Limb (tissue), 2 donors: ENCODE measurements at regions not wholly inside any gene's neighbourhood (a gene's known extent, or its start where the extent isn't known, plus 50 kb on each side); places are given as distances from the start of the nearest gene placed in this dataset.
"Not testable (repeated sequence)": the region's sequence is repeated elsewhere in the genome, so short reads cannot be mapped to it uniquely, and the experiment has no call there.

Source experiments
- DNase-seq, 2 donors: peaks; one replicate each; pipeline ENCODE4 v3.0.0-alpha.2; 2016; ENCODE audit errors: extremely low spot score in 2 of 2

DNA sequence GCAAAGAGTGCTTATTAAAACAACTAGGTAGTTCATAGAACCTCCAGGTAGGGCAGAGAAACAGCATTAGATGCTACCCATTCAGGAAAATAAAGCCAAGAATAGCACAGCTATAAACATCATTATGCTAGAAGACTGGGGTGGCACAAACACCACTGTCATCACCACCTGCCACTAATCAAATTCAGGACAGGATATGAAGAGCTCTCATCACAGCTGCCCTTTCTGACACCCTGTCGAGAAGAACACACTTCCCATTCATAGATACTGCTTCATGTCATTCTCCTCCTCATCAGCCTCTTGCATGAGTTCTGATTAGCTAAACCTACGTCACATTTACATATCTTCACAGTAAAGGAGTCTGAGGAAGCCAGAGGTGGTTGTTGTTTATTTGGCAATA lies 692.3 kb upstream of the HS3ST1 start:
- no peak for DNase-seq

DNA sequence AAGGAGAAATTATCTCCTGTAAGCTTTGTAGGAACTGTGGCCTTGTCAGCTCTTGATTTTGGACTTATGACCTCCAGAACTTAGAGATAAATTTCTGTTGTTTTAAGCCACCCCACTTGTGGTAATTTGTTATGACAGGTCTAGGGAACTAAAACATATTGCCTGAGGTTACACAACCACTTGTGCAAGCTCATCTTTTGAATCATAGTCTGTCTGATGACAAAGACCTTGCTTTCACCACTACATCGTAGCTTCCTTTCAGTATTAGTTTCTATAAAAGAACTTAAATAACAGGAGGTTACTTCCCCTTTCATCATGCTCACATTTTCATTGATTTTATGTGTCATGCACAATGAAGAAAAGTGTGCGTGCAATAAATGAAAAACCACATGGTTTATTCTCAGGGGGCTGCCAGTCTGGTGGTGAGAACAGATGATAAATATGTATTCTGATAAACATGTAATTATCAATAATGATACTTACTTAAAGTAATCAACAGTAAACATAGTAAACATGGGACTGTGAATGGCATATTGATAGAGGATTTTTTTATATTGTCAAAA lies 690.0 kb upstream of the HS3ST1 start:
- no peak for DNase-seq

DNA sequence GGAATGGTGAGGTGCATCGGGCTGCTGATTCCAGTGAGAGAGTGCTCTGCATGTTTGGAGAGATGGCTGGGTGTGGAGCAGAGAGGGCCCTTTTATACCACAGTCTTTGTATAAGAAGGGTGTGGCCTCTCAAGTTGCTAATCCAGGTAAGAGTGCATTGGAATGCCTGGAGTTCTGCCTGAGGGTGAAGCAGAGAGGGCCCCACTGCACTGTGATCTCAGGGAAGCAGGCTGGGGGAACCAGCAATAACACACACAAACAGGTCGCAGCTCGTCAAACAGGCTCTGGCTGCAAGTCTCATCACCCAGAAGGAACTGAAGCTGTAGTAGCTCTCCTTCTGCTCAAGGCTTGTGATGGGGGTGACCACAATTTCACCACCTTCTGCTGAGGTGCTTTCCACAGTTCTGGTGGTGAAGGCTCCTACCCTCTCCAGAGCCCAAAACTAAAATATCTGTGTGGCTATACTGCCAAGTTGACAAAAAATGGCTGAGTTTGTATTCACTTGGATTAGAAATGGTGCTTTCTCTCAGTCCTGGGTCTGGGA lies 687.4 kb upstream of the HS3ST1 start:
- DNase-seq: no peak

DNA sequence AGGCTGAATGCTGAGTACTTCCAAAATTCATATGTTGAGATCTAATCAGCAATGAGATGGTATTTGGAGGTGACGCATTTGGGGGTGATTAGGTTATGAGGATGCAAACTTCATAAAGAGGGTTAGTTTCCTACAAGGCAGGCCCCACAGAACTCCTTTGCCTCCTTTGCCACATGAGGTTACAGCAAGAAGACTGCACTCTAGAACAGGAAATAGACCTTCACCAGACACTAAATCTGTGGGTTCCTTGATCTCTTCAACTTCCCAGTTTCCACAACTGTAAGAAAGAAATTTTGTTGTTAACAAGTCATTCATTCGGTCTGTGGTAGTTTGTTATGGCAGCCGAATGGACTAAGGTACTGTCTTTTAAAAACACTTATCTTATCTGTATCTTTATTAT lies 681.9 kb upstream of the HS3ST1 start:
- no peak for DNase-seq

DNA sequence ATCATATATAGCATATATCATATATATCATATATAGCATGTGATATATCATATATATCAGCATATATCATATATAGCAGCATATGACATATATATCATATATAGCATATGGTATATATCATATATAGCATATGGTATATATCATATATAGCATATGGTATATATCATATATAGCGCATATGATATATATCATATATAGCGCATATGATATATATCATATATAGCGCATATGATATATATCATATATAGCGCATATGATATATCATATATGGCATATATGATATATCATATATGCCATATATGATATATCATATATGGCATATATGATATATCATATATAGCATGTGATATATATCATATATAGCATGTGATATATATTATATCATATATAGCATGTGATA lies 680.4 kb upstream of the HS3ST1 start:
- not testable (repeated sequence) for DNase-seq

DNA sequence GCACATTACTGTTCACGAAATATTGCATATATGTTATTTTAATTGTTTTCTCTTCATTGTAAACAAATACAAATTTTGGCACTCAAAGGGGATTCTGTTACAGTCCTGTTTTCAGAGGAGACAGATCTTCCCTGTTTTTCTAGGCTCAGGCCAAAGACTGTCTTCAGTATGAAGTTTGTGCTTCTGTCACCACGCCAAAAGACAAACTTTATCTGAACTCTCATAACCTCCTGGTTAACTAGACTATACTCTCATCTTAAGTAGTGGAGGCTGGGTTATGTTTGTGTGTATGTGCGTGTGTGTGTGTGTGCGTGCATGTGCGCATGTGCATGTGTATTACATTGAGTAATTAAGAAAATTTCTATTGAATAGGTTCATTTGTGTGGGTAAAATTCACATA lies 676.8 kb upstream of the HS3ST1 start:
- no peak for DNase-seq

DNA sequence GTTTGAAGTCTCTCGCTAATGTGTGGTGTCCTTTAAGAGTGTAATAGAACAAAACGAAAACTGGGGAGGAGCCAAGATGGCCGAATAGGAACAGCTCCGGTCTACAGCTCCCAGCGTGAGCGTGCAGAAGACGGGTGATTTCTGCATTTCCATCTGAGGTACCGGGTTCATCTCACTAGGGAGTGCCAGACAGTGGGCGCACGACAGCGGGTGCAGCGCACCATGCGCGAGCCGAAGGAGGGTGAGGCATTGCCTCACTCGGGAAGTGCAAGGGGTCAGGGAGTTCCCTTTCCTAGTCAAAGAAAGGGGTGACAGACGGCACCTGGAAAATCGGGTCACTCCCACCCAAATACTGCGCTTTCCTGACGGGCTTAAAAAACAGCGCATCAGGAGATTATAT lies 661.2 kb upstream of the HS3ST1 start:
- not testable (repeated sequence) for DNase-seq

DNA sequence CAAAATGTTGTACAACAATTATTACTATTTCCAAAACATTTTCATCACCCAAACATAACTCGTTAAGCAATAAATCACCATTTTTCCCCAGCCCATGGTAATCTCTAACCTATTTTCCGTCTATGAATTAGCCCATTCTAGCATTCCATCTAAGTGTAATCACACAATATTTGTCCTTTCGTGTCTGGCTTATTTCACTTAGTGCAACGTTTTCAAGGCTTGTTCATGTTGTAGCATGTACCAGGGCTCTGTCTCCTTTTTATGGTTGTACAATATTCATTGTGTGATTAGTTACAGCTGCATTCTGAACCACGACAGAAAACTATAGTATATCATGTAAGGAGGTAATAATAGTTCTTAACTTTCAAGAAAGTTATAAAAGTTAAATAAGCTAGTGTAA lies 656.0 kb upstream of the HS3ST1 start:
- no peak for DNase-seq

DNA sequence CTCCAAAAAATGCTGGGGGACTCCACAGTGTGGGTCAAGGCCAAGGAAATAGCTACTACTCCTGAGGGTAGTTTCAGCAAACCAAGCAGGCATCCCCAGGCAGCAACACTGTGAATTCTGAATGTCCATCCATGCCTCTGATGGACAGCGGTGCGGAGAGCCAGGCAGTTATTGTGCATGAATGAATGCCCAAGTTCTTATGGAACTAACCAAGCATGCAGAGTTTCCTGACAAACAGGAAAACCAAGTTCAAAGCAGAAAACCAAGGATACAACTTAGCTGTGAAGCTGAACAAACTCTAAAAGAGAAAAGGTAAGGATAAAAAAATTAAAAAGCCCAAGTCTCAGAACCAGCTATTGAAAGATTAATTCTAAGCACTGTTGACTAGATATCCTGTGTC lies 642.6 kb upstream of the HS3ST1 start:
- no peak for DNase-seq

DNA sequence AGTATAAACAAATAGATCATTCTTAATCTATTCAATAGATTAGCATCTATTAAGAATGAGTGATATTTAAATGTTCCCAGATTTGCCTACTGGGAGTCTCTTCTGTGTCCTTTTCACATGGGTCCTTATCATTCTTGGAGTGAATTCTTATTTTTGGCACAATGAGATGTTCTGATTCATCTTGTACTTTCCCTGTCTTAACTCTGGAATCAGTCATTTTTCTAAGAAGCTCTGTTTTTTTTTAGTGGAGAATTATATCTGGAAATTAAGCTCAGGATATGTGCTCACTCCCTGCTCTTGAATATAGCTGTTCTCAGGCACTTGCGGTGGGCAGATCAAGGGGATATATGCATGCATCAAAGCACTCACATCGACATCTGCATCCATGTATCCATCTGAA lies 625.3 kb upstream of the HS3ST1 start:
- DNase-seq: no peak

DNA sequence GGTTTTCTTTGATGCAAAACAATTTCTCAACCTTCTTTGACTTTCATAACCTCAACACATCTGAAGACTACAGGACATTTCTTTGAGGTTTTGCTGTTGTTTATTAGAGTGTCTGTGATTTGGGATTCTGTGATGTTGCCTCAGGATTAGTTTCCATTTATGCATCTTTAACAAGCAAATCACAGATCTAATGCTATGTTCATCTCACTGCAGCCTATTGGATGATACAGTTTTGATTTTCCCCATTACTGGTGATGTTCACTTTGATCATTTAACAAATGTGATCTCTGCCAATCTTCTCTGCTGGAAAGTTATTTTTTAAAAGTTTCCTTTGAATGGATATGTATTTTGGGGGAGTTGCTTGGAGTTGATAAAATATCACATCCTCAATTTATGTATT lies 624.9 kb upstream of the HS3ST1 start:
- DNase-seq: no peak

DNA sequence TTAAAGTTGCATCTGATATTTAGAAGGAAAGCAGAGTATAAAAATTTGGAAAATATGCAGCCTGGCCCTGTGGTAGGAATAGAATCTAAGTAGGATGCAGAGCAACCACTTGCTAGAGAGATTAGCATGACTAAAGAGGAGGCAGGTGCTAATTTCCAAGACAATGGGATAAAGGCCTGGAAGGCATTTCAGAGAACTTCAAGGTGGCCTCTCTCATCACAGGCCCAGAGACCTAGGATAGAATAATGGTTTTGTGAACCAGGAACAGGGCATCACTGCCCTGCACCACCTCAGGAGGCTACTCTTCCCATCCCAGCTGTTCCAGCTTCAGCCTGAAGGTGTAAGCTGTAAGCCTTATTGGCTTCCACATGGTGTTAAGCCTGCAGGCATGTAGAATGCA lies 621.7 kb upstream of the HS3ST1 start:
- DNase-seq: no peak

DNA sequence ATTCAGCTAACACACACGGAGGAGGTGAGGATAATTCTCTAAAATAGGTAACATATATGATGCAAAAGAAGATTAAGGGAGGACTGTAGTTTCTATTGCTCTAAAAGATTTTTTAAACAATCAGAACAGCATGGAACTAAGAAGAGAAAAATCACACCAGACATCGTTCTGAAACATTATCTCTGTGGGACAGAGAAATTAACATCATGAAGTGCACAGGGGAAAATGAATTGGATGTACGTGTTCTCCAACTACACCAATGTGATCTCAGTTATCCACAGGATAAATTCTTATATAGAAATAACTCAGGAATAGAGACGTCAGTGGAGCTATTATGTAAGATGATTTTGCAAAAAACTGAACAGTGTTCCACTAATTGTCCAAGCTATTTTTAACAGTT lies 614.1 kb upstream of the HS3ST1 start:
- no peak for DNase-seq

DNA sequence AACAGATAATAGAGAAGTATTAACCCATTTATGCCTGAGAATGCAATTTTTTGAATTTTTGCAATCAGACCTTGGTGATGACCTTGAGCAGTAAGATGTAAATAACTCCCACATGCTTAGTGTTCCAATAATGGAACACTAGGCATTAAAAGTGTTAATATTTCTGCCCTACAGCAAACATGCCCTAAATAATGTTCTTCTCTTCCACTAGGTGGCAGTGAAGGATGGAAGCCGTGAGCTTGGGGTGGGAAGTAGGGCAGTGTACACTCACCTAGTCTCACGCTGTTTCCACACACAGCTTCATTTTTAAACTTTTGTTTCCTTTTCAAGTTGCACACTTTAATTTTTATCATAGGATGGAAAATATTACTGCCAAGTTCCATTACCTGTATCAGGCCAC lies 613.1 kb upstream of the HS3ST1 start:
- DNase-seq: no peak

DNA sequence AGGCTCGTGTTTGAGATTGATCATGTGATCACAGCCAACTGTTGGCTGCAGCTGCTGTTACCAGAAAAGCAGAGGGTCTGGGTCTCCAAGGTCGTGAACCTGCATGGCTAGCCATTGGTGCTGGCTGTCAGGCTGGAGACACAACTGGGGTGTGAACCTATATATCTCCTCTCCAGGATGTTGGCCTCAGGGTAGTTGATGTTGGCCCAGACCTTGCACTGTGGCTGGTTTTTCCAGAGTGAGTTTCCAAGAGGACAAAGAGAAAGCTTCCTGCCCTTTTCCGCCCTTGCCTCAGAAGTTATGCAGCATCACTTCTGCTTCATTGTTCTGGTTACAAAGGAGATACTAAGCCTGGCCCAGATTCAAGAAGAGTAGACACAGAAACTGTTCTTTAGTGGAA lies 607.8 kb upstream of the HS3ST1 start:
- DNase-seq: no peak

DNA sequence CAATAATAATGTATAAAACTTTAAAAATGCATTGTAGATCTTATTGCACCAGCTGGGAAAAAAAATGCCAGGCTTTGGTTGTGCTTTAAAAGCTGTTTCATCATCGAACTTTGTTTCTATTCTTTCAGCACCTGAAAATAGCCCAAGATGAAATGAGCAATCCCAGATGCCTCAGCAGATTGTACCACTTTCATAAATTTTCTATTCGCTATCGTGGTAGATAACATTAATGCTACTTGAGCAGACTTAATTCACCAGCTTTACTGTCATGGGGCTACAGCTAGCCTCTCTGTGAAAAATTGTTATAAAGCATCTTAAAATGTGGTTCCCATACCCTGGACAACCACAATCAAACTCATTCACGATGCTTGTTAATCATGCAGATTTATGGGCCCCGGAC lies 599.6 kb upstream of the HS3ST1 start:
- no peak for DNase-seq

DNA sequence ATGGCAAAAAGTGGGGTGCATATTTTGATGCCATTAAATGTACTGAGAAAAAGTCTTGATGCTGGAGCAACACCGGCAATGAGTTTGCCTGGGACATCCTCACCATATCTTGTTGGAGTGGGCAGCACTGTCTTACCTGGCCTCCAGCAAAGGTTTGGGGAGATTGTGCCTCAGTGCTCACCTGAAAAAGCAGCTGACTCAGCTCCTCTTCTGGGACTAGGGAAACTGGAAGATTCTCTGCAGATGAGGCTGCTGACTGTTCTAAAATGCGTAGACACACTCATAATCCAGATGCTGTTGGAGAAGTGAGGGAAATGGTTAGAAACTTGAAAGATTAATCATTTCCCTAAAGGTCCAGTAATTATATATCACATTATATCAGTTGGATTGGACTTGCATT lies 593.7 kb upstream of the HS3ST1 start:
- DNase-seq: no peak

DNA sequence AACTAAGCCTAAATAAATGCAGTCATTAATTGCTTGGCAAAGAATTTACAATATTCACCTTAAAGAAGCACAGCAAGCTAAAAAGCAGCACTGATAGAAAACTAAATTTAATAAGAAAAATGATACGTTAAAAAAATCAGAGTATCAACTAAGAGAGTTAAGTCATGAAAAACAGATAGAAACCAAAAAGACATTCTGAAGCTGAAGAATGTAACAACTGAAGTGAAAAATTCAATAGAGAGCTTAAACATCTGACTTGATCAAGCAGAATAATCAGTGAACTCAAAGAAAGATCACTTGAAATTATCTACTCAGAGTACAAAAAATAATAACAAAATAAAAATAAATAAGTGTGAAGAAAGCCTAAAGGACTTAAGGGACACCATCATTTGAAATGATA lies 588.0 kb upstream of the HS3ST1 start:
- no peak for DNase-seq

DNA sequence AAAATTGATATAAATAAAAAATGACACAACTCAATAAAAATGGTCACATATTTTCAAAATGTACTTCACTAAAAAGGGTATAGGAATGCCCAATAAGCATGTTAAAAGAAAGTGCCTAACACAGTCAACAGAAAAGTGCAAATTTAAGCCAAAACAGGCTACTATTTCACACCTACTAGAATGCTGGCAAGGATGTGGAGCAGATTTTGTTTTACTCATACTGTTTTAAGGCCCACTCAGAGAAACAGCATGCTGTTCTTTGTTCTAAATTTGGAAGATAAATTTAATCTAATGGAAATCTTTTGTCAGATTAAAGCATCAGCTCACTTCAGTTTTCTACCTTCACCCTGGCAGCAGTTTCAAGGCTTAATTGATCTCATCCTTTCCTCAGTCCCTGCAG lies 576.8 kb upstream of the HS3ST1 start:
- DNase-seq: no peak

DNA sequence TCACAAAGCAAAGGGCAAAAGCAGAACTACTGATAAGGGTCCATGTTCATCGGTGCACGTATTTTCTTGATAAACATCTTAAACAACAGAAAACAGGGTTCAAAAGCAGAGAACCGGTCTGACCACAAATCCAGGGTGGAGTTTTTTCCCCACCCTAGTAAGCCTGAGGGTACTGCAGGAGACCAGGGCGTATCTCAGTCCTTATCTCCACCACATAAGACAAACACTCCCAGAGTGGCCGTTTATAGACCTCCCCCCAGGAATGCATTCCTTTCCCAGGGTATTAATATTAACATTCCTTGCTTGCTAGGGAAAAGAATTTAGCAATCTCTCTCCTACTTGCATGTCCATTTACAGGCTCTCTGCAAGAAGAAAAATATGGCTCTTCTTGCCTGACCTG lies 567.9 kb upstream of the HS3ST1 start:
- DNase-seq: not testable (repeated sequence)

DNA sequence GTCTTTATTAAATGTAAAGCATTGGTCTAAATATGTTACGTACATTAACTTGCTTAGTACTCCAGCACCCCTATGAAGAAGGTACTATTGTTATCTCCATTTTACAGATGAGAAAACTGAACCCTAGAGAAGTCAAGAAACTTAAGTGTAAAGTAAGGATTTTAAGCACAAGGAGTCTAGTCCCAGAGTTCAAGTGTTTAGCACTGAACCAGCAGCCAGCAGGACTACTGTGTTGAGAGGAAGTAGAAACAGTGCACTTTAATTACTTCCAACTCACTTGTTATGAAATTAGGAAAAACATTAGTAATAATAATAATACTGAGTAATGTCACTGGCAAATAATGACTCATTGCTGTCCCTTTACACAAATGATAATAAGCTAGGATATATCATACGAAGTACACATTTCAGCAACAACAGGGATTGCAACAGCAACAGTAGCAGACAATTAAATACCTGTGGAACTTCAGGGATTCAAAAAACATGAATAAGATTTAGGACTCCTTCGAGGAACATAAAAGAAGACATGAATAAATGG lies 548.1 kb upstream of the HS3ST1 start:
- no peak for DNase-seq

DNA sequence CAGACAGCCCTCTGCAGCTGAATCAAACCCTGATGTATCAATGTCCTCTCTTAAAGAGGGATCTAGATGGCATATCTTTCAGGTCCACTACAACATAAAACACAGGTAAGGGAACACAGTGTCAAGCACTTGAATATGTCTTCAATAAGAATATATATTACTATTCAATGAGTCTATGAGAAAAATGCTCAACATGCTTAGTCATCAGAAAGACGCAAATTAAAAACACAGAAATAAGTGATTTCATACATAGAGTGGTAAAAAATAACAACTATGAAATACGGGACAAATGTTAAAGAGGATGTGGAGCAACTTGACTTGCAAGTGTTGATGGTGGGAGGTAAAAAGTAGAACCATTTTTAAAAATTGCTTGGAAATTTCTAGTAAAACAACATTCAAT lies 544.6 kb upstream of the HS3ST1 start:
- no peak for DNase-seq

DNA sequence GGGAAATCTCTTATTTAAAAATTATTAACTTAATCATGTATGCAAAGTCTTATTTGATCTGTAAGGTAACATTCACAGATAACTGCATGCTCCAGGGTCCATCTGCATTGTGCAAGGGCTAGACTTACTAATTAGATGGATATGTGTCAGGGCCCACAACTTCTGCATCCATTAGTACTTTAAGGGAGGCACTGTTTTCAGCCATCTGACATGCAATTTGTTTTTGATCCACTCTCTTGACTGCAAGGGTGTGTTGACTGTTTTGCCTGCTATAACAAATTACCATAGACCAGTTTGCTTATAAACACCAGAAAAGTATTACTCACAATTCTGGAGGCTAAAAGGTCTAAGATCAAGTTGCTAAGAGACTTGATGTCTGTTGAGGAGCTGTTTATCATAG lies 542.1 kb upstream of the HS3ST1 start:
- DNase-seq: no peak

DNA sequence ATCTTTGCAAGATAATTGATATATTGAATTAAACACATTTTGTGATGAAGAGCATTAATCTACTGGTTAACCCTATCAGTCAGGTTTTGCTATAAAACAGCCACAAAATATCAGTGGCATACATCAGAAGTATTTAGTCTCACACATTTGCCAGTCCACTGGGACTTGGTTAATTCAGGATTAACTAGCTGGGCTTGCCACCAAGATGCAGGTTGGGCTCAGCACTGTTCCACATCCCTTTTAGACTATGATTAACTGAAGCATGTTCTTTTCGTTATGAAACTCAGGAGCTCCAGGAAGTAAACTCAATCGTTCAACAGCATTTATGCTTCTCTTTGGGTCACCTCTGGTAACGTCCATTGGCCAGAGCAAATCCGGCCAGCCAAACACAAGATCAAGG lies 538.1 kb upstream of the HS3ST1 start:
- DNase-seq: no peak
